IMR-90 (cell line): ENCODE measurements at regions not wholly inside any gene's neighbourhood (a gene's known extent, or its start where the extent isn't known, plus 50 kb on each side); places are given as distances from the start of the nearest gene placed in this dataset.

Experiments
- ATAC-seq: fragments of 200-7000 bp; cut with Tn5 transposase; 2 replicates; pipeline ENCODE4 v1.9.1; 2020; ENCODE audit warnings: low read depth, mild to moderate bottlenecking, moderate library complexity
- BruUV-seq: library from RNA; stranded (reverse); fragments of 400-500 nt; replicated peaks from 2 replicates; lab custom pipeline; 2021; lab: Mats Ljungman, UMichigan
- CTCF ChIA-PET: fragments of 300-600 bp; formaldehyde crosslinking; extraction: SDS; loops from one replicate; lab custom pipeline; 2021; ENCODE audit warnings: antibody characterized with exemption; lab: Yijun Ruan, JAX
- POLR2A ChIA-PET: fragments of 300-600 bp; sonication (Branson Sonifier 250); formaldehyde crosslinking; loops from one replicate; lab custom pipeline; 2022; ENCODE audit warnings: antibody characterized with exemption; ENCODE audit not compliant: unreplicated experiment; lab: Charles Lee
- DNase-seq: peaks from one replicate; pipeline ENCODE4 v3.0.0; 2013
- H2AFZ ChIP-seq: replicated peaks from 2 replicates; pipeline ENCODE3; 2013; ENCODE audit warnings: low read length, mild to moderate bottlenecking; ENCODE audit not compliant: poor library complexity
- H2AK5ac ChIP-seq: 2 replicates; pipeline ENCODE4 v1.6.1; 2013; ENCODE audit warnings: low read depth, low read length, inconsistent platforms
- H2AK9ac ChIP-seq: replicated peaks from 2 replicates; pipeline ENCODE3; 2013; ENCODE audit warnings: mild to moderate bottlenecking, low read depth, low read length, moderate library complexity; ENCODE audit not compliant: poor library complexity
- H2BK120ac ChIP-seq: 2 replicates; pipeline ENCODE4 v1.6.1; 2013; ENCODE audit warnings: low read depth, low read length, inconsistent platforms
- H2BK15ac ChIP-seq: 3 replicates; pipeline ENCODE4 v1.6.1; 2013; ENCODE audit warnings: low read depth, low read length, inconsistent platforms
- H2BK20ac ChIP-seq: 2 replicates; pipeline ENCODE4 v1.6.1; 2013; ENCODE audit warnings: low read depth, mild to moderate bottlenecking, inconsistent platforms, low read length, moderate library complexity
- H2BK5ac ChIP-seq: 2 replicates; pipeline ENCODE4 v1.6.1; 2013; ENCODE audit warnings: mild to moderate bottlenecking, low read depth, low read length, inconsistent platforms; ENCODE audit not compliant: poor library complexity, severe bottlenecking
- H3K14ac ChIP-seq: replicated peaks from 2 replicates; pipeline ENCODE4 v1.6.1; 2013; ENCODE audit warnings: low read depth, low read length, inconsistent platforms
- H3K18ac ChIP-seq: 2 replicates; pipeline ENCODE4 v1.6.1; 2013; ENCODE audit warnings: low read depth, low read length, control low read depth
- H3K23ac ChIP-seq: 2 replicates; pipeline ENCODE4 v1.6.1; 2013; ENCODE audit warnings: low read depth, low read length, inconsistent platforms
- H3K27ac ChIP-seq: 2 replicates; pipeline ENCODE4 v1.5.1; 2013; ENCODE audit warnings: mild to moderate bottlenecking, control low read depth, low read length; ENCODE audit not compliant: insufficient read depth
- H3K27me3 ChIP-seq: 2 replicates; pipeline ENCODE4 v1.6.1; 2013; ENCODE audit warnings: low read length; ENCODE audit not compliant: control insufficient read depth, insufficient read depth
- H3K36me3 ChIP-seq: 2 replicates; pipeline ENCODE4 v1.6.1; 2013; ENCODE audit warnings: low read length, mixed read lengths; ENCODE audit not compliant: control insufficient read depth, insufficient read depth
- H3K4ac ChIP-seq: 2 replicates; pipeline ENCODE4 v1.6.1; 2013; ENCODE audit warnings: low read depth, low read length, inconsistent platforms
- H3K4me1 ChIP-seq: 2 replicates; pipeline ENCODE4 v1.6.1; 2013; ENCODE audit warnings: low read length, mixed read lengths; ENCODE audit not compliant: control insufficient read depth, insufficient read depth
- H3K4me2 ChIP-seq: 2 replicates; pipeline ENCODE4 v1.6.1; 2013; ENCODE audit warnings: low read depth, mild to moderate bottlenecking, control low read depth, low read length, moderate library complexity
- H3K4me3 ChIP-seq: 2 replicates; pipeline ENCODE4 v1.5.1; 2013; ENCODE audit warnings: low read depth, mild to moderate bottlenecking, control low read depth, low read length, moderate library complexity; ENCODE audit not compliant: insufficient read depth
- H3K56ac ChIP-seq: 2 replicates; pipeline ENCODE4 v1.6.1; 2013; ENCODE audit warnings: low read length, inconsistent platforms; ENCODE audit not compliant: insufficient read depth; ENCODE audit errors: extremely low read depth
- H3K79me1 ChIP-seq, 2 experiments: 2 replicates each; pipeline ENCODE4 v1.6.1; 2013; ENCODE audit warnings: low read length in 2 of 2, inconsistent platforms in 1 of 2, low read depth in 1 of 2
- H3K9ac ChIP-seq: 2 replicates; pipeline ENCODE4 v1.6.1; 2013; ENCODE audit warnings: low read depth, low read length, control low read depth
- H3K9me1 ChIP-seq: 2 replicates; pipeline ENCODE4 v1.6.1; 2013; ENCODE audit warnings: low read length, inconsistent platforms; ENCODE audit not compliant: insufficient read depth
- H3K9me3 ChIP-seq: 2 replicates; pipeline ENCODE4 v1.6.1; 2013; ENCODE audit warnings: low read length; ENCODE audit not compliant: control insufficient read depth, insufficient read depth
- H4K20me1 ChIP-seq: 2 replicates; pipeline ENCODE4 v1.6.1; 2013; ENCODE audit warnings: low read length, inconsistent platforms; ENCODE audit not compliant: insufficient read depth
- H4K5ac ChIP-seq: 2 replicates; pipeline ENCODE4 v1.6.1; 2013; ENCODE audit warnings: mild to moderate bottlenecking, low read depth, low read length, control low read depth
- H4K8ac ChIP-seq, 2 experiments: 2 replicates each; pipeline ENCODE4 v1.6.1; 2013; ENCODE audit warnings: low read depth in 2 of 2, low read length in 2 of 2, control low read depth in 1 of 2, inconsistent platforms in 1 of 2
- H4K91ac ChIP-seq: 2 replicates; pipeline ENCODE4 v1.6.1; 2013; ENCODE audit warnings: low read depth, low read length, inconsistent platforms; ENCODE audit not compliant: insufficient read depth
- BHLHE40 ChIP-seq: fragments of 150-350 bp; IDR thresholded peaks from 2 replicates; pipeline ENCODE4 v1.6.1; 2016; ENCODE audit warnings: mild to moderate bottlenecking, low read depth, low read length
- CEBPB ChIP-seq: IDR thresholded peaks from 2 replicates; pipeline ENCODE4 v1.6.1; 2012; ENCODE audit warnings: low read depth, low read length, improper control_type of control experiment
- FOS ChIP-seq: fragments of 150-350 bp; IDR thresholded peaks from 2 replicates; pipeline ENCODE4 v1.6.1; 2016; ENCODE audit warnings: low read depth, low read length
- MAFK ChIP-seq: IDR thresholded peaks from 2 replicates; pipeline ENCODE4 v1.6.1; 2012; ENCODE audit warnings: low read depth, low read length, improper control_type of control experiment
- MAZ ChIP-seq: IDR thresholded peaks from 2 replicates; pipeline ENCODE4 v1.6.1; 2012; ENCODE audit warnings: low read depth, mild to moderate bottlenecking, low read length, improper control_type of control experiment, moderate library complexity, borderline replicate concordance
- MXI1 ChIP-seq: IDR thresholded peaks from 2 replicates; pipeline ENCODE4 v1.6.1; 2012; ENCODE audit warnings: low read depth, mild to moderate bottlenecking, low read length, moderate library complexity, borderline replicate concordance
- RAD21 ChIP-seq: IDR thresholded peaks from 2 replicates; pipeline ENCODE4 v1.6.1; 2012; ENCODE audit warnings: low read length, improper control_type of control experiment
- RCOR1 ChIP-seq: IDR thresholded peaks from 2 replicates; pipeline ENCODE4 v1.6.1; 2012; ENCODE audit warnings: mild to moderate bottlenecking, low read length, improper control_type of control experiment; ENCODE audit not compliant: insufficient replicate concordance
- SMC3 ChIP-seq: fragments of 150-350 bp; IDR thresholded peaks from 2 replicates; pipeline ENCODE4 v1.6.1; 2016; ENCODE audit warnings: low read depth, mild to moderate bottlenecking, antibody characterized with exemption, low read length, moderate library complexity
- WGBS, 2 experiments: methylation state at CpG; one replicate each; pipeline versions ENCODE4 v1.1.5 to v1.1.7; 2013; ENCODE audit warnings: missing lambda C conversion rate in 2 of 2; ENCODE audit not compliant: insufficient read length in 1 of 2; ENCODE audit errors: extremely low coverage in 2 of 2; 5-methylcytosine and 5-hydroxymethylcytosine counted together
- dilution Hi-C: fragments of 300-500 bp; cut with HindIII; formaldehyde crosslinking; loops from one replicate; pipeline ENCODE4 v1.14.3; 2018; ENCODE audit warnings: low sequenced_read_pairs; ENCODE audit not compliant: unreplicated experiment
- in situ Hi-C: fragments of 300-500 bp; cut with MboI; formaldehyde crosslinking; loops from 3 replicates; pipeline ENCODE4 v1.14.3; 2019; ENCODE audit warnings: low sequenced_read_pairs, inconsistent platforms, mixed read lengths
- intact Hi-C: fragments of 100-400 bp; cut with micrococcal nuclease; formaldehyde crosslinking; loops from 2 replicates; pipeline ENCODE4 v1.10.0; 2022
- TF ChIP-seq, protein P1 (sequence below): conservative IDR thresholded peaks from 2 replicates; pipeline ENCODE4 v1.5.1; 2012; ENCODE audit warnings: mild to moderate bottlenecking, low read depth, low read length, improper control_type of control experiment
- TF ChIP-seq, protein P2 (sequence below): fragments of 150-350 bp; IDR thresholded peaks from 2 replicates; pipeline ENCODE4 v1.6.1; 2017; ENCODE audit warnings: mild to moderate bottlenecking, antibody characterized with exemption, low read length, low read depth
- TF ChIP-seq, protein P3 (sequence below): fragments of 150-350 bp; IDR thresholded peaks from 2 replicates; pipeline ENCODE4 v1.6.1; 2016; ENCODE audit warnings: low read depth, mild to moderate bottlenecking, low read length, moderate library complexity, borderline replicate concordance

DNA sequence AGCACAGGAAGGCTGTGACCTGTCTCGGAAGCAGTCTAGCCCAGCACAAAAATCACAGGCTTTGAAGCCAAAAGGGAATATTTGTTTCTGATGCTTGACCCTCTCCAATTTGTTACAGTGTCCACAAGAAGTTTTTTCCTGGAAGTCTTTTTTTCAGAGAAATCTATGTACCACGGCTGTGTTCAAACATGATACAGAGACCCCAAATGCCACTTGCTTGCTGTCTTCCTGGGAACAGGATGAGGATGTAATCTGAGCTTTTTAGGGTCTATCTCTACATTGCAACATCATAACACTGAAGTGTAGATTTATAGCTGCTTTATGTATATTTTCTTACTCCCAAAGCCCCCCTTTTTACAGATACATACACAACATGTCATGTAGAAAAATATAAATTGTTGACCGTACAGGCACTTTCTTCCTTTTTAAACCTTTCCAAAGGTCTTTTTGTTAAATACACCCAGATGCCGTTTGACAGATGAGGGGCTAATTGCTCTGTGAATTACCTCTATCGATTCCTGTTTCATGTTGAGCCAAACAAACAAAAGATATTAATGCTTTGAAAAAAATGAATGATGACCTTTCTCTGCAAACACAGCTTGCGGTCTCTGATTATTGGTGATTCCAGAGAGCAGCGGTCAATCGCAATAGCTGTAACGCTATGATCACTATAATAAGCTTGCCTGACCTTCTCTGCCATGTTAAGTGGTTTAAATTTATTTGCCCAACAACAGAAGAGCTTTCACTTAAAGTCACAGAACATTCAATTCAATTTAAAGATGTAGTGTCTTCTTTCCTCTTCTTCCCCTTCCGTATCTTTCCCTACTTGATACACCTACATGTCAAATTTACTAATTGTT is 875.9 kb upstream of the NR2F2 start:
- H3K56ac ChIP-seq, result no peak overlapping the region
- ChIA-PET POLR2A (no interaction called here), CTCF (no interaction called here)
- no peak overlapping the region for H3K23ac ChIP-seq
- TF ChIP-seq MAZ (no peak), MAFK (no peak), RAD21 (no peak), MXI1 (no peak), RCOR1 (no peak), CEBPB (no peak), BHLHE40 (no peak), FOS (no peak), SMC3 (no peak)
- TF ChIP-seq, protein P1, sequence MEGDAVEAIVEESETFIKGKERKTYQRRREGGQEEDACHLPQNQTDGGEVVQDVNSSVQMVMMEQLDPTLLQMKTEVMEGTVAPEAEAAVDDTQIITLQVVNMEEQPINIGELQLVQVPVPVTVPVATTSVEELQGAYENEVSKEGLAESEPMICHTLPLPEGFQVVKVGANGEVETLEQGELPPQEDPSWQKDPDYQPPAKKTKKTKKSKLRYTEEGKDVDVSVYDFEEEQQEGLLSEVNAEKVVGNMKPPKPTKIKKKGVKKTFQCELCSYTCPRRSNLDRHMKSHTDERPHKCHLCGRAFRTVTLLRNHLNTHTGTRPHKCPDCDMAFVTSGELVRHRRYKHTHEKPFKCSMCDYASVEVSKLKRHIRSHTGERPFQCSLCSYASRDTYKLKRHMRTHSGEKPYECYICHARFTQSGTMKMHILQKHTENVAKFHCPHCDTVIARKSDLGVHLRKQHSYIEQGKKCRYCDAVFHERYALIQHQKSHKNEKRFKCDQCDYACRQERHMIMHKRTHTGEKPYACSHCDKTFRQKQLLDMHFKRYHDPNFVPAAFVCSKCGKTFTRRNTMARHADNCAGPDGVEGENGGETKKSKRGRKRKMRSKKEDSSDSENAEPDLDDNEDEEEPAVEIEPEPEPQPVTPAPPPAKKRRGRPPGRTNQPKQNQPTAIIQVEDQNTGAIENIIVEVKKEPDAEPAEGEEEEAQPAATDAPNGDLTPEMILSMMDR, result no peak
- TF ChIP-seq, protein P2, sequence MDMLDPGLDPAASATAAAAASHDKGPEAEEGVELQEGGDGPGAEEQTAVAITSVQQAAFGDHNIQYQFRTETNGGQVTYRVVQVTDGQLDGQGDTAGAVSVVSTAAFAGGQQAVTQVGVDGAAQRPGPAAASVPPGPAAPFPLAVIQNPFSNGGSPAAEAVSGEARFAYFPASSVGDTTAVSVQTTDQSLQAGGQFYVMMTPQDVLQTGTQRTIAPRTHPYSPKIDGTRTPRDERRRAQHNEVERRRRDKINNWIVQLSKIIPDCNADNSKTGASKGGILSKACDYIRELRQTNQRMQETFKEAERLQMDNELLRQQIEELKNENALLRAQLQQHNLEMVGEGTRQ, result no peak
- TF ChIP-seq, protein P3, sequence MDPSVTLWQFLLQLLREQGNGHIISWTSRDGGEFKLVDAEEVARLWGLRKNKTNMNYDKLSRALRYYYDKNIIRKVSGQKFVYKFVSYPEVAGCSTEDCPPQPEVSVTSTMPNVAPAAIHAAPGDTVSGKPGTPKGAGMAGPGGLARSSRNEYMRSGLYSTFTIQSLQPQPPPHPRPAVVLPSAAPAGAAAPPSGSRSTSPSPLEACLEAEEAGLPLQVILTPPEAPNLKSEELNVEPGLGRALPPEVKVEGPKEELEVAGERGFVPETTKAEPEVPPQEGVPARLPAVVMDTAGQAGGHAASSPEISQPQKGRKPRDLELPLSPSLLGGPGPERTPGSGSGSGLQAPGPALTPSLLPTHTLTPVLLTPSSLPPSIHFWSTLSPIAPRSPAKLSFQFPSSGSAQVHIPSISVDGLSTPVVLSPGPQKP, result no peak
- H3K4ac ChIP-seq, result no peak overlapping the region
- ATAC-seq, result no peak
- no peaks in the 10 kb centered on the region for H4K20me1 ChIP-seq
- no peak overlapping the region for H4K91ac ChIP-seq
- no peak overlapping the region for H4K5ac ChIP-seq
- H3K36me3 ChIP-seq, result no peaks in the 10 kb centered on the region
- no peak overlapping the region for H3K4me3 ChIP-seq
- H3K79me1 ChIP-seq, result no peaks in the 10 kb centered on the region
- no peaks in the 10 kb centered on the region for H3K9me1 ChIP-seq
- H3K9me3 ChIP-seq, result no peaks in the 10 kb centered on the region
- no peak overlapping the region for H2BK120ac ChIP-seq
- no peak for DNase-seq
- no TSS peak for BruUV-seq
- H2BK20ac ChIP-seq, result no peak overlapping the region
- no peak overlapping the region for H3K4me2 ChIP-seq
- no peak overlapping the region for H2BK15ac ChIP-seq
- H2BK5ac ChIP-seq, result no peak overlapping the region
- no peak overlapping the region for H4K8ac ChIP-seq
- H3K27me3 ChIP-seq, result no peaks in the 10 kb centered on the region
- no peak overlapping the region for H2AK9ac ChIP-seq
- no peak overlapping the region for H3K27ac ChIP-seq
- 14% methylated on average over 1 of the region's 10 CpGs; no CpG with 5 or more reads in 1 of the 2 experiments for WGBS, 2 experiments
- no peak overlapping the region for H3K14ac ChIP-seq
- no peaks in the 10 kb centered on the region for H3K4me1 ChIP-seq
- in situ Hi-C loops (no loop called here), intact Hi-C loops (no loop called here), dilution Hi-C loops (no loop called here)
- no peak overlapping the region for H2AFZ ChIP-seq
- H2AK5ac ChIP-seq, result no peak overlapping the region
- no peak overlapping the region for H3K18ac ChIP-seq
- H3K9ac ChIP-seq, result no peak overlapping the region
